GM21423 (cell line): ENCODE measurements at regions not wholly inside any gene's neighbourhood (a gene's known extent, or its start where the extent isn't known, plus 50 kb on each side); places are given as distances from the start of the nearest gene placed in this dataset.
"Not testable (repeated sequence)": the region's sequence is repeated elsewhere in the genome, so short reads cannot be mapped to it uniquely, and the experiment has no call there.

Experiments used
- ATAC-seq: cut with Tn5 transposase; IDR thresholded peaks from one replicate; pipeline ENCODE4 v1.9.1; 2021; ENCODE audit warnings: mild to moderate bottlenecking, moderate library complexity; ENCODE audit not compliant: unreplicated experiment

DNA sequence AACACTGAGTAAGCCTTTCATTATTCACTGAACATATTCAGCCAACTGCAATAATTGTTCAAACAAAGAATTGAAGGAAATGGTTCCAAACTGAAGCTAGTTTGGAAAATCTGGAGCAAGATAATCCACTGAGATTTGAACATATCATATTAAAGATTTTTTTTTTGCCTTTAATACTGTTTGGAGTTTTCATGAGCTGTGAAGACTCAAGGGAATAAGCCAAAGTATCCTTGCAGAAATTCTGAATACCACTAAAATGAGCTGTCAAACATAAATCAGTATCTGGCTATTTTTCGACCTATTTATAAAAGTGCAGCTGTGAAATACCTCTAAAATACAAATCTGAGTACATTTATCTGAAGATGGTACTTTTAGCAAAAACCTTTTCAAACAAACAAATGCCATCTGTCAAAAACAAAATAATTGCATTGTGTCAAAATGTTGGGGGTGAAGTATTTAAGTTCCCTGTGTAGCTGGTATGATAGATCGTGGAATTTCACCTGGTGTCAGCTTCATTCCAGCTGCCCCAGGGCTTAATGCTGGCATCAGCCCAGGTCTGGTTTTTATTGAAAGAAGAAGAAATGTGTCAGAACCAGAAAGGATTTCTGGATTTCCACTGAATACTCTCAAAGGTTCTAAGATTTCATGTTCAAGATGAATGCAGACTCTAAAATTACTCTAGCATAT lies 149.0 kb upstream of the GRAMD2B start:
- ATAC-seq: no peak

DNA sequence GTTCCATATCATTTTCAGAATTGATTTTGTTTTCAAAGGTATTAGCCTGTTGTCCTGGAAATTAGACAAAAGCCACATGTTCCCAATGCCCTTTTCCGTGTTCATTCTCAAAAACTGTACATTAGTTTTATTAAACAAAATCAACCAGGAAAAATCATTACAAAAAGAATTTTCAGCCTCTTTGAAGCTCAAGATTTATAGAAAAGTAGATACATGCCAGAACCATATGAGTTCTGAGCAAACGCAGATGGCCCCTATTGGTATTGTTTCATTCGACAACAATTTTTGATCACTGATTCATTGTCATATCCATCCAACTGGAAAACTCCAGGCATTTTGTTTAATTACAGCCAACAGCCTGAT lies 148.5 kb upstream of the GRAMD2B start:
- ATAC-seq: no peak

GRCh38 chr5:126277762-126278161 lies 145.4 kb upstream of the GRAMD2B start:
- ATAC-seq: no peak

DNA sequence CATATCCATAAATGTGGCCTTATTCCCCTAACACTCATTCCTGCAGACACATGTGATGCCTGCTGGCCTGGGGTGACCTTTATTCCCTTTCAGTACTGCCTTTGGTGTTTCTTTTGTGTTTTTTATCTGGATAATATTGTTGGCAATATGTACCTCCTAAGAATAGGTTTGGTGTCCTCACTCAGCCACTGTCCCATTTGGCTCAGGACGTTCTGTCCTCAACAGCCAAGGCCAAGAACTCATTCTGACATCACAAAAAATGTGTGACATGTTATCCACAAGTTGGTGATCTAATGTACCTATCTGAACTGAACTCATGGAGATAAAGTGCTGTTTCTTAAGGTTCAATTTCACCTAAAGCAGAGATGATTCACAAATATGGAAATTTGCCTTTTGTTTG lies 142.9 kb upstream of the GRAMD2B start:
- no peak for ATAC-seq

GRCh38 chr5:126280846-126281245 lies 142.4 kb upstream of the GRAMD2B start:
- ATAC-seq: no peak

DNA sequence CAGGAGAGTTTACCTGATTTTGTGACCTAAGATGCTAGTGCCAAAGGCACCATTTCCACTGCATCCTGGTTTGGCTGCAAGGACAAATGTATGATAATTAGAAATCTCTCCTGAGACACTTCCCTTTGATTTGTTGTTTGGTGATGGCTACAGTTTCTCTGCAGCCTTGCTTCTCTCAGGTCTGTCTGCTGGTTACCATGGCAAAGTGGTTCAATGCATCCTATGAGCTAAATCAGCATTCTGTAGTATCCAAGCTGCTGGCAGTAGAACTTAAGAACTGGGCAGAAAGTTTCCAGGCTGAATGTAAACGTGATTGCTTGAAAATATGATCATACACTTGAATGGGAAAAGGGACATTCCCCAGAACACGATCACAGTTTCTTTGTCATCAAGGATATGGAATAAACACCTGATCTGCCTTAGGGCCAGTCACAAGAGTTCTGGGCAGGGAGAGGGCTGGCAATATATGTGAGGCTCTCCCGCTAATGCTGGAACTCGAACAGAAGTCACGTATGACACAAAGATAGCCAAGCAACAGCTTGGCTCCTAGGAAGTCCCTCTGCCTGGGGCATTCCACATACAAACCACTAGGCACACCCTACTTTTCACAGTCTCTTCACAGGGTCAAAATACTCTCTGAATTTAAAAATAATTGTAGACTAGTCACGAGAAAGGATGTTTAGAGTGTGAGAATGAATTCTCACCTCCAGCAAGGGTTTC lies 138.1 kb upstream of the GRAMD2B start:
- ATAC-seq: no peak

- ATAC-seq: not testable (repeated sequence)
Measured at GRCh38 chr5:126296121-126296520, 127.1 kb upstream of the GRAMD2B start.

GRCh38 chr5:126300293-126300692 lies 122.9 kb upstream of the GRAMD2B start:
- no peak for ATAC-seq

GRCh38 chr5:126301056-126301455 lies 122.2 kb upstream of the GRAMD2B start:
- no peak for ATAC-seq

DNA sequence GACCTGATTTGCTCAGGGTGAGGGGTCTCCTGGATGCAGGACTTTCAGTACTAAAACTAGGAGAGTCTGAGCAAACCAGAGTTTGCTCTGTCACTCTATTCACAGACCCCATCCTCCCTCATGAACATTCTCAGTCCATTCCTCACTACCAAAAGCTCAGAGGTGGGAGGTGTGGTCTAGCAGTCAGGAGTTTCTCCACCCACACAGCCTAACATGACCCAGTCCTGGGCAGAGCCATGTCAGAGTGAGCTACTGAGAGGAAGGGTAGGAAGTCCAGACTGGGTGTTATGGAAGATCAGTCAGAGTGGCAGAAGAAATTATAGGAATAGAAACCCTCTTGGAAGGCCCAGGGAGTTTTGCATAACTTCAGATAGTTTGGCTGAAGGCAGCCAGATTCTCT lies 113.3 kb upstream of the GRAMD2B start:
- no peak for ATAC-seq

DNA sequence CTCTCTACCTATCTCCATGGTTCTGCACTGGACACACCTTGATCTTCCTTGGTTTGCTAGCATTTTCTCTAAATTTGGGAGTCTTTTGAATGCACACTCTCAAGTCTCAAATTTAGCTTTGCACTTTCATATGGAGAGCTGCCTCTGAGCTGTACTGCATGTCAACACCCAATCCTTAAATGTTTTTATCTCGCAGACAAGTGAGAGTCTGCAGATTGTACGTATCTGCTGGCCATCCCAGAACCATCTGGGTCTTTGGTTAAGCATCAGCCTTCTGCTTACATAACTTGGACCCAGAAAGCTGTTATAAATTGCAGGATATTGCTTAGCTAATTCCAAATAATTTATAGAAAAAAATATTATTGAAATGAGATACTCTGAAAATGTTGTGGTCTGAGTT lies 111.4 kb upstream of the GRAMD2B start:
- ATAC-seq: no peak

DNA sequence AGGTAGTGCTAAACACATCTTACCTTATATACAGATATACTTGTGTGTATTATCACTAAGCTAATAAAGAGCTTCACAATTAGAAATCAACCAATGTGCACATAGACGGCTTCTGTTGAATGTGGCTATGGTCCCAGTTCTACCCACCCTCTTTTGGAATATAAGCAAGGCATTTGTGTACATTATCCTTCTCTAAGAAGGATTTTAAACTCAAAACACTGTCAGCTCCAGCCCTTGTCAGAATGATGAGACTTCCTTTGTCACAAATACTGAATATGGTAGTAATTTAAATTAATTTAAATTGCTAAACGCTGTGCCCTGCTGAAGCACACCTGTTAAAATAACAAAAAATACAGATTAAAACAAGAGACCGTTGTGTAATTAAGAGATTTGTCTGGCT lies 107.9 kb upstream of the GRAMD2B start:
- ATAC-seq: no peak

DNA sequence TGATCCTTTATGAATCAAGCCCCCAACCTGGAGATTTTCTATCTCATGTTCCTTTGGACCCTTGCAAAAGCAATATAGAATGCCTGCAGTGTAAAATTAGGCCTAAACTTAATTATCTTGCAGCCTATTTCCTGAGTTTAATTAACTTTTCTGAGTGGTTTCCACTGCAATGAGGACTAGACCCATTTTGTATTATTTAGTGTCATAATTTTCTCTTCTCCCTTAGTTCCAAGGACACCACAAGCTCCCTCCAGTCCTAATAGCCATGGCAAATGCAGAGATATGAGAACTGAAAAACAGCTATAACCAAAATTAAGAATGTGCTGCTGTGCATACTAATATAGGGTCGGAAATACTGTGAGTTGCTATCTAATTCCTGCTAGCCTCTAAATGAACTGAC lies 90.9 kb upstream of the GRAMD2B start:
- no peak for ATAC-seq

DNA sequence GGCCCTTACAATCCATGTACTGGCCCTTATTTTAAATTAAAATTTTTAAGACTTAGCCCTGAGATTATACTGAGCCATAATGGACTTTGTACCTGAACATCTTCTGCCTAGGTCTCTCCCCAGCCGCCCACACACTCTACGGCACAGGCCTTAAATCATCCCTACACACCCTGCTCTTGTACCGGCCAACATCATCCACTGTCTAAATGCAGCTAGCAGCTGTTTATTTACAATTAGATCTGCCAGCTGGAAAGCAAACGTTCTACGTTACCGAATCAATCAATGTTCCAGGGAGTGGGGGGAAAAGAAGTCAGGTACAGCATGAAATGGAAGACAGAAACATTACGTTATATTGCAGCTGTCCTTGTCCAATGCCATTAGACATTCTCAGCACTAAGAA lies 88.4 kb upstream of the GRAMD2B start:
- no peak for ATAC-seq

GRCh38 chr5:126335886-126336285 lies 87.3 kb upstream of the GRAMD2B start:
- ATAC-seq: no peak

- no peak for ATAC-seq
Measured at GRCh38 chr5:126338635-126339034, 84.6 kb upstream of the GRAMD2B start.

DNA sequence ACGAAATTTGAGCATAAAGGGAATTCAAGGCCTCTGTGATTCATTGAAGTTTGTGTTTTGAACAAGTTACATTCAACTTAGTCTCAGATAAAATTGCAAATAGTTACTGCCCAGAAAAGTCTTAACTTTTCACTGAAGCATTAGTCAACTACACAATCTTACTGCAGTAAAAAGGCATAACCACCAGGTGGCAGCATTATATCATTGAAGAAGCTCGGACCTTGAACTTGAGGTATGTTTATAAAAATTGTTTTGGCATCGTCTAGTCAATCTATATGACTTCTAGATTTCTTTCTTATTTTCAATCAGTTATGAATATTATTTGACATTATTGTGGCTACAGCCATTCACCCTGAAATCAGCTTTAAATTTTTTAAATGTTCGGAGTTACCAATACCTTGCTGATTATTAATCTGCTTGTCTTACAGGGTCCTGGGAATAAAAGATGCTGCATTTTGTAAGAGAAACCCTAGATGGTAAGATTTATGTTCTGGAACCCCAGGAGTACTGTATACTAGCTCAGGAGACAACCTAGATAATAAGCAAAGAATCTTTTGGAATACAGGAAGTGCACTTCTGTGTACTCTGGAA lies 83.9 kb upstream of the GRAMD2B start:
- peak; percentile 62 for ATAC-seq

DNA sequence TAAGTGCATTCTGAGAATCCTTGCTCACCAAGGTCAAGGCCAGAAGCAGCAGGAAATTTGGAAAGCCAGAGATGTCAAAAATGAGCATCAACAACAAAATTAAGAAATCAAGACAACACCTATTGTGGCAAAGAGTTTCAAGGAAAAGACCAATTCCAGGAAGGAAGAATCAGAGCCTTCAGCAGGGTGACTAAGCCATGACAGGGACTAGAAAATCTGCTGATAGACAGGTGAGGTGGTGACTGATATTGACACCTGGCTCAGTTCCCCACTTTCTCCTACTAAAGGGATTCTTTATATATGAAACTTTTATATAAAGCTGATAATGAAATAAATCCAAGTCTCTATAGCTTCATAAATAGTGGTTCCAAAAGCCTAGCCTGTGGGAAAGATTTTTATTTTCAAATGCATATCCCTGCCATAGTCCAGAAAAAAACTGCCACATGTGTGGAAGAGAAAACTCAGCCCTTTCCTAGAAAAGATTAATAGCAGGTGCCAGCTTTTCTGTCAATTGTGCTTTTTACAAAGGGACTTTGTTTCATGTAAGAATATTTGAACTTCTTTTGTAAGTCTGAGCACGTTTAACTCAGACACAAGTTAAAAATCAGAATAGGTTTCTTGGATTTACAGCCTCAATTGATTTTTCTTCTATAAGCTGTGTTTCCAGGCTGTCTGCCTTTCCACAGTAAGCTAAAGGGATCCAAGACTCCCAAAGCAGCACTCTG lies 81.1 kb upstream of the GRAMD2B start:
- no peak for ATAC-seq

GRCh38 chr5:126348855-126349635 lies 74.2 kb upstream of the GRAMD2B start:
- no peak for ATAC-seq

DNA sequence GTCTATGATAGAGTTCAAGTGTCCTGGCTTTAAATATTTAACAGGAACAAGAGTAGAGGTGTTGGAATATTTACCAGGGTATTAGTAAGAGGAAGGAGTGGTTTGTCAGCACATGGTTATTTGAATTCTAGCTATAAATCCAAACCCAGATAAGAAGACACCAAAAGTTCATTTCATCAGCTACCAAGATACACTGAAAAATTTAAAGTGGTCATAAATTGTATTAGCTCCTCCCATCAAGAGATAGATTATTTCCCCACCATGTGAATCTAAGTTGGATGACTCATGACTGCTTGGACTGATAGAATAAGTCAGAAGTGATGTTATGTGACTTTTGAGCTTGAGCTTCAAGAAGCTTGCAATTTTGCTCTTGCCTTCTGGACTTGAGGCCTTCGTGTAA lies 72.1 kb upstream of the GRAMD2B start:
- ATAC-seq: no peak
